Right hindlimb (tissue), 1 donor: ENCODE measurements at regions not wholly inside any gene's neighbourhood (a gene's known extent, or its start where the extent isn't known, plus 50 kb on each side); places are given as distances from the start of the nearest gene placed in this dataset.

Source experiments
- DNase-seq: peaks from one replicate; pipeline ENCODE4 v3.0.0-alpha.2; 2018

DNA sequence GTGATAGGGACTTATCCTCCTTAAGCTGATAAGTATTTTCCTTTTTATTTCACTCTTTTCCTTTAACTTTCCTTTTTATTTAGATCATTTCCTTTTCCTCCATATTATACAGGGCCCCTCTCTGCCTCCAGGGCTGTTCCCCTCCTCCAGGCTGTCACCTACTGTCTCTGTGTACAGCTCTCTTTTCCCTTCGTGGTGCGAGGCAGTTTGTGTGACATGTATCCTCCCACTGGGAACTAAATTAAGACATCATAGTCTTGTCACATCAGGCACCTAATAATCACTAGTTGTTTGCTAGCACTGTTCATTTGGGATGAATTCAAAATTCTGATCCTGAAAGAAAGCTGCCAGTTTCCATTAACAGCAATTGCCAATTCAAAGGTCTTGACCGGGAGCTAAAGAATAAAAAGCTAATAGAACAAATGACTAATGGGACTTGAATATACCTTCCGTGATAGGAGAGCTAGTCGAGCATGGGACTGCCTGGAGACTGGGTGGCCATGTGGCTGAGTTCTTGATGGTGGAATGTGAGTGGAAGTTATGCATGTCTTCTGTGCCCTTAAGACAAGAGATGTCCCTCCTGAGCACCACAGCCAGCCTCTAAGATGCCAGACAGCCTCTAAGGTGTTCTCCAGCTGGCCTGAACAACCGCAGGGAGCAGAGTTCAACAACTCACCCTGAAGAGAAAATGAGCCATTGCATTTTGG, 77.7 kb upstream of the LRRC55 start:
- no peak for DNase-seq

DNA sequence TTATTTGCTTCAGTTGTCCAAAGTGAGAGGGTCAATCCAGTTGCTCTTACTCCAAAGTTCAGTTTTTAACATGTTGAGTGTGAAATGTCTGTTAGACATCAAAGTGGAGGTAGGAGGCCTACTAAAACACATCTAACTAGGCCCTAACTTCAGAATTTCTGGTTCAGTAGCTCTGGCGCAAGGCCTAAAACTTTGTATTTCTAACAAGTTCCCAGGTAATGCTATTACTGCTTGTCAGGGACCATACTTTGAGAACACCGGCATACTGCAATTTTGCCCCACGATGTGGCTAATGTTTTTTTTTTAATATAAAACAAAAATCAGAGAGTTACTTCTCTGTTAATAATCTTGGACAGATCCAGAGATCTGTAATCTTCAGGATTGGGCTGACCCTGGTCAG, 72.4 kb upstream of the LRRC55 start:
- no peak for DNase-seq

DNA sequence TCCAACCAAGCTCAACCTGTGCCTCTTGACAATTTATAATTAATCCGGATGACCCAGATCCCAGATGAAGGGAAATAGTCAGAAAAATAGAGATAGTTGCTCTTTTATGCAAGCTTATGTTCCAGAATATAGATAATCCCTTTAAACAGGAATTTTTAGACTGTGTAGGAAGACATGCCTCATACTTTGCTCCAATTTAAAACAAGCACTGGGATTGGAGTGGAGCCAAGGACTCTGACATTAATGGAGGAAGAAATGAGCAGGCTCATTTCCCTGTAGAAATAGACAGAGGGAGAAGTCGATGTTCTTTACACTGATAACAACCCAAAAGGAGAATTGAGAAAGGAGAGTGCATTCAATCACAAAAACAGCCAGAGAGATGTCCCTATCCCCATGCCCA, 70.1 kb upstream of the LRRC55 start:
- no peak for DNase-seq

DNA sequence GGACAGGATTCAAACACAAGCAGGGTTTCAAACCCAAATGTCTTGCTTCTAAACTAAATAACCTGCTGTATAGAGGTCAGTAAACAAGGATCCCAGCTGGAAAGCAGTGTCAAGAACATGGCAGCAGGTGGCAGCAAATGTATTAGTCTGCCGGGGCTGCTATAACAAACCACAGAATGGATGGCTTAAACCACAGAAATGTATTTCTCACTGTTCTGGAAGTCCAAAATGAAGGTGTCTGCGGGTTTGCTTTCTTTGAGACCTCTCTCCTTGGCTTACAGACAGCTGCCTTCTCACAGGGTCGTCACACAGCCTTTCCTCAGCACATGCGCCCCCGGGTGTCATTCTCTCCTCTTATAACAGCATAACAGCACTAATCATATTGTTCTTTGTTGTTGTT, 65.1 kb upstream of the LRRC55 start:
- DNase-seq: peak; percentile 30

DNA sequence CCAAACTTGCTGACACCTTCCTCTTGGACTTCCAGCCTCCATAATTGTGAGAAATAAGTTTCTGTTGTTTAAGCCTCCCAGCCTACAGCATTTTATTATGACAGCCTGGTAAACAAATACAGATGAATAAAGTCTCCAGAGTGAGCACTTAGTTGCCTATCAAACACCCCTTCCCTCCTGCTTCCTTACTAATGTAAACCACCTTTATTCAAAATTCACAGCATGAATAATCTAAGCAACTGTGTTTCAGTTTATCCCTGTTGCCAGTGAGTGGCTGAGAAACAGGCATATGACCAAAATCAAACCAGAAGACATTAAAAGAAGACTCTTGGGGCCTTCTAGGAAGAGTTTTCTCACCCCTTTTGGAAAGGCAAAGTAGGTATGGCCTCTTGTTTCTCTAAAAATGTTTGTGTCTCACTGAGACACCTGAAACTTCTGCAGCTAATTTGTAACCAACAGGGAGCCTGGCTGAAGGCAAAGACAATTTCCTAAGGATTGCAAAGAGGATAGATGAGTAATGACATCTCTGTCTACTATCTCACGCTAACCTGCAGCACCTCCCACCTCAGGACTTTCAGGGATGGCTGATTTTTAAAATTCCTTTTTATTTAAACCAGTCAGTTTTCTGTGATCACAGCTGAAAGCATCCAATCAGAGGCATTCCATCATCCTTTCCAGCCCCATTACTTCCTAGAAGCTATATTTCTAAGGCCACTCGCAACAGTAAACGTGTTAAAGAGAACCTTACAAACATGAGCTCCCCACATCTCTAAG, 61.4 kb upstream of the LRRC55 start:
- no peak for DNase-seq

DNA sequence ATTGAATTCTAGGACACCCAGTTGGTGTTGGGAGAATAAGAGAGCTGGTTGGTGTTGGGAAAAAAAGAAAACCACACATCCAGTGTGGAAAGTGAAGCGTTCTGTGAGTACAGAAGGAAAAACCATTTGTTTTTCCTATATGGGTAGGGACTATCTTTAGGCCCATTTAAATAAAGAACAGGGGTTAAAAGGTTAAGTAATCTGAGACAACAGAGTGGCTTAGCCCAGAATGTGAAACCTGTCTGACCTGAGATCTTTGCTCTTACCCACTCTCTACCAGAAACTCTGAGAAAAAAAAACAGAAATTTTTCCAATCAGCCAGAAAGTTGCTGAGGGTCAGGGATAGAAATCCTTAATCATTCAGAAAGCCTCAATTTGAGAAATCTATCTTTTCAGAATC, 59.8 kb upstream of the LRRC55 start:
- no peak for DNase-seq

DNA sequence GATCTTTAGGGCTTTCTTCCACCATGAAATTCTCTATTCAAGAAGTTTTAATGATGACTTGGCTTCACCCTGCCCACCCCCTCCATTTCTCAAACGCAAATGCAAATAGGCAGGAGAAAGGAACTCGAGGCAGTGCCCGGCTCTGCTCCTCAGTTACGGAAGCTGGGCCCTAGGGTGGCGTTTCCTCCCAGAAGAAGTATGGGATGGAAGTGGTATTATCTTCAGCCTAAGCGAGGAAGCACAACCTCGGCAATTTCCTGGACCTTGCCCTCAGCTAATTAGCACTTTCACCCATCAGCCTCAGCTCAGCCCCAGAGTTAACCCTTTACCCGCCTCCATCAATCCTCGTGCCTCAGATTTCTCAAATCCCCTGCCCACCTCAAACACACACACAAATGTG, 58.2 kb upstream of the LRRC55 start:
- no peak for DNase-seq

DNA sequence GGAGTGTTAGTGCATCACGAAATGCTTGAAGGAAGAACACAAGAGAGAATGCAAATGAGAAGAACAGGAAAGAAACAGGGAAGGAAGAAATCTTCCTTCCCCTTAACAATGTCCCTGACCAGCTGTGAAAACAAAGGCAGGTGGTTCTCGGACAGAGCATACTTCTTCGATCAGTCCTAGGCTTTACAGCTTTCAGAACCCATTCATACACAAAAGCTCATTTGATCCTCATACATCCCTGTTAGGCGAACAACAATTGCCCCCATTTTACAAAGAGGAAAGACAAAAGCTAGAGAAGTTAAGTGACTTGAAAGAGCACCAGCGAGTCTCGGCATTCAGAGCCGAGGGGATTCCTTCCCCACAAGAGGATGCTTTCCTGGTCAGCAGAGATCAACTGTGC, 57.2 kb upstream of the LRRC55 start:
- no peak for DNase-seq

DNA sequence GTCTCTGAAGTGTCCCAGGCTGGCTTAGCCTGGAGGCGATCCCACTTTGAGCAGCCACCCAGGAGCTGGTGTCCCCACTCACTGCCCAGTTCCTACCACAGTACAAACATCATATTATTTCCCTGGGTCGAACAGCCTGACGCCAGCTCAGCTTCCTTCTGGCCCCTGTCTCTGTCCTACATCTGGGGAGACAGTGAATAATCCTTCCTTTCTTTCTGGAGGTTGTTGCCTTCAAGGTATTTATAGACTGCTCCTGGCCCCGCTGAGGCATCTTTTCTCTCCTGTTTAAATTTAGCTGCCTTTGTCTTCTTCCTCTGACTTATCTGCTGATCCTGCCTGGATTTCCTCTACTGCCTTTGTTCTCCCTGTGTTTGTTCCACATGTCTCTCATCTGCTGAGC, 56.8 kb upstream of the LRRC55 start:
- no peak for DNase-seq

DNA sequence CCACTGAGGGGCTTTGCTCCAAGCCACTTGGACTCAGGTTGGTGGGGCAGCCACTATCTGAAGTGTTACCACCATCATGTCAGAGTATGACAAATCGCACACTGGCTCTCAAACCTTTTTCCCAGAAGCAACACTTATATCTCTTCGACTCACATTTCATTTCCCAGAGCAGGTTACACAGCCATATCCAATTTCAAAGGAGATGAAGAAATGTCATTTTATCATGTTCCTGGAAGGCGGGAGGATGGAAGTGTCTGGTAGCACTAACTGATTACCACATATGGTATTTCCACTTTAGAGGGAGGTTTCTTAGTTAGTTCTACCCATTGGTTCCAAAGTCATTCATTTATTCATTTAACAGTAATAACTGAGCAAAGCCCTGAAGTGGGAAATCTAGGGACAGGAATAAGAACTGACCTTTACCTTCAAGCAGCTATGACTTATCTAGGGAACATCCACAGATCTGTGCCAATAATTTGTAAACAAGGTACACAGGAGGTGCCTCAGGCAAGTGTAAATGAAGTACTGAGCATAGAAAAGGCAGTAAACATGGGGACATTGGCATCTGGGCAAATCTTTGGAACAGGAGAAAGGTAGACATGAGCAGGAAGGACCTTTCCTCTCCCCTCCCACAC, 54.9 kb upstream of the LRRC55 start:
- DNase-seq: no peak

DNA sequence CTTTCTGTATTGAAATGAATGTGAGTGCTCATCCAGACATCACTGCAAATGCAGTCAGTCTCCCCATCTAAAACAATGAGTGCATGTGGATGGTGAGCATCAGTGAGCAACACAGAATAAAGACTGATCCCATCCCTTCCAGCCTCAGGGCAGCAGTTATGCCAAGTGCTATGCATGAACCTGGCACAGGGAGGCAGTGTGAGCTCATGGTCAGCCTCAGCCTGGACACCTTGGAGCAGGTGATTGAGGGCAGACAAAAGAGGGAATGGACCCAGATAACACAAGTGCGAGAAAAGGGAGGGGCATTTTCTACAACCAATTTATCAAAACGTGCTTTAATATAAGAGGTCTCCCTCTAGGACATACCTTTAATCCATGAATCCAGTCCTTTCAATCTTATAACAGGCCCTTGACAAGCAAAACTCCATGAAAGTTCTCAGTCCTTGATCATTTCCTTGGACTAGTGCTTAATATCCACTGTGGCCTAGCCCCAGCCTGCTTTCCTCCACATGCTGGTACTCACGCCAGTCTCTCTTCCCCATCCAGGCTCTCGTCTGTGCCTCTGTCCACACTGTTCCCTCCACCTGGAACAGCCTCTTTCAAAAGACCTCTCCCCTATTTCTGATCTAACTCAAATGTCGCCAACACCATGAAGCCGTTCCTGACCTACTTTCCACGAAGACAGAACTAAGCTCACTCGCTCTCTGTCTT, 50.5 kb upstream of the LRRC55 start:
- no peak for DNase-seq
